ENCODE measurements at regions not wholly inside any gene's neighbourhood (a gene's known extent, or its start where the extent isn't known, plus 50 kb on each side); places are given as distances from the start of the nearest gene placed in this dataset.

DNA sequence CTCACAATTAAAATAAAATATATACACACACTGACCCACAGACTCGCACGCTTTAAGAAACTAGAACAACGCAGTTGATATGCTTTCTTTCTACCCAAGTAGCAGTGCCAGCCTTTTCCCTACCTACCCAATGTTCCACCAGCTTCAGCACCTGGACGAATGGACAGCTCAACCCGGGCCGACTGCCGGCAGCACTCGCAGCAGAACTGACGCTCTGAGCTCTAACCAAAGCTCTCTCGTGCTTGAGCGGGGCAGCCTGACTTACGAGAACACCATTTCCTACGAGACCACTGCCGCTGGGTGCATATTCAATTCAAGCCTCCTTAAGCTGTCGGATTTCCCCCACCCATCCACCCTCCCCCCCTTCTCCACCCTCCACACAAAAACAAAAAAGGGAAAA, 127.4 kb upstream of the DPYD start:
- peak; percentile 49 for TF ChIP-seq POLR2AphosphoS5 (IDR thresholded peaks at IDR 0.05)
- TF ChIP-seq EZH2 (IDR thresholded peaks at IDR 0.05; ENCODE audit: borderline replicate concordance, insufficient read depth, low read length, poor library complexity, severe bottlenecking), result no peak
